Activated CD4-positive, alpha-beta memory T cell treated with anti-CD3 and anti-CD28 coated beads for 36 hours (primary cell): ENCODE measurements at regions not wholly inside any gene's neighbourhood (a gene's known extent, or its start where the extent isn't known, plus 50 kb on each side); places are given as distances from the start of the nearest gene placed in this dataset.
"Not testable (repeated sequence)": the region's sequence is repeated elsewhere in the genome, so short reads cannot be mapped to it uniquely, and the experiment has no call there.

ENCODE experiments used
- CTCF ChIA-PET: fragments of 350-600 bp; sonication (Branson Sonifier 250); formaldehyde crosslinking; loops from one replicate; lab custom pipeline; 2021; ENCODE audit warnings: antibody characterized with exemption, inconsistent platforms; lab: Charles Lee
- POLR2A ChIA-PET: fragments of 350-600 bp; sonication (Branson Sonifier 250); formaldehyde crosslinking; loops from one replicate; lab custom pipeline; 2021; ENCODE audit warnings: antibody characterized with exemption; lab: Charles Lee
- DNase-seq: peaks from one replicate; pipeline ENCODE4 v3.0.0-alpha.2; 2020
- H3K27ac Mint-ChIP-seq: one replicate; pipeline ENCODE4 v1.8.0; 2021; ENCODE audit warnings: mixed read lengths
- H3K27me3 Mint-ChIP-seq: one replicate; pipeline ENCODE4 v1.8.0; 2021; ENCODE audit warnings: mixed read lengths
- H3K36me3 Mint-ChIP-seq: one replicate; pipeline ENCODE4 v1.8.0; 2021; ENCODE audit warnings: mixed read lengths
- H3K4me1 Mint-ChIP-seq: one replicate; pipeline ENCODE4 v1.8.0; 2021; ENCODE audit warnings: low read depth, mixed read lengths
- H3K4me3 Mint-ChIP-seq: one replicate; pipeline ENCODE4 v1.8.0; 2021; ENCODE audit warnings: mild to moderate bottlenecking, mixed read lengths
- H3K9me3 Mint-ChIP-seq: one replicate; pipeline ENCODE4 v1.8.0; 2021; ENCODE audit warnings: mixed read lengths
- intact Hi-C: fragments of 100-400 bp; cut with micrococcal nuclease; formaldehyde crosslinking; loops from one replicate; pipeline ENCODE4 v1.15.1; 2023

DNA sequence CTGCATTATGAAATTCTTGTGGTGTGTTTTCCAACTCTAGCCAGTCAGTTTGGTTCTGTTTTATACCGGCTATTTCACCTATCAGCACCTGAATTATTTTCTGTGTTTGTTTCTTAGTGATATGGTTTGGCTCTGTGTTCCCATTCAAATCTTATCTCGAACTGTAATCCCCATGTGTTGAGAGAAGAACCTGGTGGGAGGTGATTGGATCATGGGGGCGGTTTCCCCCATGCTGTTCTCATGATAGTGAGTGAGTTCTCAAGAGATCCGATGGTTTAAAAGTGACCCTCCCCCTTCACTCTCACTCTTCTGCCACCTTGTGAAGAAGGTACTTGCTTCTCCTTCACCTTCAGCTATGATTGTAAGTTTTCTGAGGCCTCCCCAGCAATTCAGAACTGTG lies 1006.2 kb upstream of the FOXG1 start:
- H3K27me3 Mint-ChIP-seq, DNase-seq, H3K36me3 Mint-ChIP-seq, CTCF ChIA-PET, H3K27ac Mint-ChIP-seq, intact Hi-C loops, H3K4me1 Mint-ChIP-seq, POLR2A ChIA-PET, H3K4me3 Mint-ChIP-seq: not testable (repeated sequence)
- peaks cover 41% of the 10 kb centered on the region for H3K9me3 Mint-ChIP-seq

DNA sequence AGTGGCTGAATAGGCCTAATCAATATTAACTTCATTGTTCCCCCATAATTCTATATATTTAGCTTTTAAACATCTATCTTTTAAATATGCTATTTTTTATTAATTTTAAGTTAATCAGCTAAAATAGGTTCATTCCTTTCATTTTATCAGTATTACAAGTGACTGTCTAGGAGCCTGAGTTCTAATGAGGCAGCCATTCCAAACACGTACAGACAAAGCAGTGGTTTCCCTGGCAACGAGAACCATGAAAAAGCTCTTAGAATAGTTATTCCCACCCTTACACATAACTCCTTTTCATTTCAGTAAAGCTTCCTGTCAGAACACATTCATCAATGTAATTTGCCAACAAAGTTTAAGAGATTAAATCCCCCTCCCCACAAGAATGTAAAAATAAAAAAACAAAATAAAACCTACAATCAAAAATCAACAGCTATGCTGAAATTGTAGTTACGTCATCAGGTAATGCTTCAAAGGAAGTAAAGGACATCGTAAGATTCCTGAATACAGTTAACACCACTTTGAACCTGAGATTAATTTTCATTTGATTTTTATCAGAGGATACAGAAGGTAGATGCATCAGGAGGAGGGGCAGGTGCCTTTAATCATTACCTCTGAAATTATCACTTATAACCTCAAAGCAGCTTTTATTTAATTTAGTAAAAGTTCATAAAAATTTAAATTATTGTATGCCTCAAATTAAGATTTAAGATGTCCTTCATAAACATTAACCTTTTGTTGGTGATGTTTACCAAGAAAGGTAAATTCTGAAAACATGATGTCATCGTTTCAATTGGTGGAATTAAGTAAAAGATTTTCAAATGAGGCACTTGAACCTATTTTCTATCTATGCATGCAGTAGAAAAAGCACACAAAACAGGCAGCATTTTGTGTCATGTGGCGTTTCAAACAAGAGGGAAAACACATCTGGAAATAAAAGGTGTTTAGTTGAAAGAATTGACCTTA lies 967.2 kb upstream of the FOXG1 start:
- CTCF ChIA-PET, POLR2A ChIA-PET, H3K27ac Mint-ChIP-seq, intact Hi-C loops, H3K4me1 Mint-ChIP-seq, DNase-seq, H3K36me3 Mint-ChIP-seq, H3K27me3 Mint-ChIP-seq, H3K4me3 Mint-ChIP-seq: not testable (repeated sequence)
- peaks cover 31% of the 10 kb centered on the region for H3K9me3 Mint-ChIP-seq

DNA sequence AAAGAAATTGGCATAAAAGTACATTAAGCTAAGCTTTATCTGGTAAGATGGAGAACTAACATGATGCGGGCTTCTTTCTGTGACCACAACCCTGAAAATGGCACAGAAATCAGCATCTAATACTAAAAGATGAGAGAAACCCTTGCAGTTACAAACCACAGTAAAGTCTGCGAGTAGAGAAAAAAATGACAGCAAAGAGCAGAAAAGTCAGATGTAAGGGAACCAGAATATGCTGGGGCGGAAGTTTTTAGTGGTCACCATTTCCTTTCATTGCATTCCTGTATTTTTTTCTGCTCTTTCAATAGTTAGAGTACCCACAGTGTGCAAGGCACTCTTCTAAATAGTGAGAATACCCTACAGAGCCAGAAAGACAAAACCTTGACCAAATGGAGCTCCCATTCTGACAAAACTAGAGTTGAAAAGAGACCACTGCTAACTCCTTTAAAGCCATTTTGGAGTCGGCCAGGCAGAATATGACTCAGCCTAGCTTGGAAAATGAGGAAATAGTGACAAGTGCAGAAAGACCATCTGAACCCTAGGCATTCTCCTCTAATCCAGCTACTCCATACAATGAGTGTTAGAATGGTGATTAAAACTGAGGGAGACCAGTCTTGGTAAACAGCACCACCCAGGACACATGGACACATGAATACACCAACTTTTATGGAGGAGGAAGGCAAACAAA lies 948.7 kb upstream of the FOXG1 start:
- intact Hi-C loops, H3K4me3 Mint-ChIP-seq, POLR2A ChIA-PET, H3K4me1 Mint-ChIP-seq, H3K27ac Mint-ChIP-seq, CTCF ChIA-PET, H3K27me3 Mint-ChIP-seq, DNase-seq, H3K36me3 Mint-ChIP-seq: not testable (repeated sequence)
- H3K9me3 Mint-ChIP-seq, result peaks cover 29% of the 10 kb centered on the region

DNA sequence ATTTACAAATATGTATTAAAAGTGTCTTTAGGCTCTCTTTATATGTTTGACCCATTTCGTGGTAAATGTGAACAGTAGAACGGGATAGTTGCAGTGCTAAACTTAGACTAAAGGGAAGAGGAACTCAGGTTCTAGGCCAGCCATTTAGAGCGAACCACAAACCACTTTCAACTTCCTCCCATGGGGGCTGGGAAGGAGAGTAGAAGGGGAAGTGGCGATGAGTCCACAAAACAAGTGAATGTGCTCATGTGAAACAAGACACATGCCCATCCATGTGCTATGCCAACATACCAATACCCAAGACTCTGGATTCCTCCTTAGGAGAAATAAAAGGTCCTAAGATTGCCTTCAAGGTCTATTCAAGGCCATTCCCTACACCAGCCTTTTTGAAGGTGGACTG lies 940.4 kb upstream of the FOXG1 start:
- H3K27me3 Mint-ChIP-seq, H3K27ac Mint-ChIP-seq, intact Hi-C loops, H3K4me3 Mint-ChIP-seq, H3K4me1 Mint-ChIP-seq, DNase-seq, POLR2A ChIA-PET, H3K36me3 Mint-ChIP-seq, CTCF ChIA-PET: not testable (repeated sequence)
- H3K9me3 Mint-ChIP-seq, result peaks cover 33% of the 10 kb centered on the region

DNA sequence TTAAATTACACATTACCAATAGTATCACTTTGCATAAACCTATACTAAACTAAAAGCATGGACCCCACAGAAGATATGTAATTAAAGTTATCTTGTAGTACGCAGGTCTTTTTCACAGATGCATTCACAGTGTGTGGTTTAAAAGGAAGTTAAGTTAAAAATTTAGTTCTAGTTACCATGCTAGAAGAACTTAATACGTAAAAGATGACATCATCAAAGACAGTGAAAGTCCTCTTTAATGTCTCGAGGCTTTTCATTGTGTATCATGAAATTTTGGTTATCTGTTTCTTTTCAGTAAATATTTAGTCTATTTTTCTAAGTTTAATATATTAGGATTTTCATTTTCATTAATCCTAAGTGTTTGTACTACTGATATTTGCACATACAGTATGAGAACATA lies 934.6 kb upstream of the FOXG1 start:
- H3K36me3 Mint-ChIP-seq, POLR2A ChIA-PET, intact Hi-C loops, H3K27me3 Mint-ChIP-seq, CTCF ChIA-PET, H3K4me1 Mint-ChIP-seq, H3K4me3 Mint-ChIP-seq, DNase-seq, H3K27ac Mint-ChIP-seq: not testable (repeated sequence)
- H3K9me3 Mint-ChIP-seq, result peaks cover 12% of the 10 kb centered on the region

DNA sequence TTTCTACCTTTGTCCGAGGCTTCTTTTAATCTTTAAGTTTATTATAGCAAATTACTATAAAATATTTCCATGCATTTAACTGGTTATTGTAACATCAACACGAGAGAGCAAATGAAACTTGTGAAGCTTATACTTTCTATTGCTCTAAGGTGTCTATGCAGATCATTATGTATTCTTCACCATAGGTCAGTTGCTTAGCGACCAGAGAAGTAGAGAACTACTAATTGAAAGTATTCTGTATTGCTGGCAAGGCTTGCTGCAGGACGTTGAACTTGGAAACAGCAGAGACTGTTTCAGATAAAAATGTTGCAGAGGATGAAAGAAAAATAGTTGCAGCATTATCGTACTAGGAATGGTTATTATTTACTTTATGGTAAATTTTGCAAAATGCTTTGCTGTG lies 933.6 kb upstream of the FOXG1 start:
- intact Hi-C loops, DNase-seq, H3K4me1 Mint-ChIP-seq, H3K27me3 Mint-ChIP-seq, POLR2A ChIA-PET, H3K4me3 Mint-ChIP-seq, CTCF ChIA-PET, H3K36me3 Mint-ChIP-seq, H3K27ac Mint-ChIP-seq, H3K9me3 Mint-ChIP-seq: not testable (repeated sequence)

DNA sequence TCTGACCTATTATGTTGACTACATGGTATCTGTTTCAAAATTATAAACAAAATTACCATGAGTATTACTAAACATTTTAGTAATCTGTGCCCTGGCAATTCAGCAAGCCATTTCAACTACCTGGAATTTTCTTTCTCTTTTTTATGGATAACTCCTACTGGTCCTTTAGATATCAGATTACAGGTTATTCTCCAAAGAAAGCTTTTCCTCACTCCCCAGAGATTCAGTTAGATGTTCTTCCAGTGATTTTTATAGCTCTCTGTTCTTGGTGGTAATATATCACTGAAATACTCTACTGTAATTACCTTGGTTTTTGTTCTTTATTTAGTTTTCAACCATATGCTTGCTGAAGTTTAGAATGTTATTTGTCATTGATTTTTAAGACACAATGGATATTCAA lies 930.2 kb upstream of the FOXG1 start:
- DNase-seq, result no peak
- H3K4me1 Mint-ChIP-seq, result no peaks in the 10 kb centered on the region

DNA sequence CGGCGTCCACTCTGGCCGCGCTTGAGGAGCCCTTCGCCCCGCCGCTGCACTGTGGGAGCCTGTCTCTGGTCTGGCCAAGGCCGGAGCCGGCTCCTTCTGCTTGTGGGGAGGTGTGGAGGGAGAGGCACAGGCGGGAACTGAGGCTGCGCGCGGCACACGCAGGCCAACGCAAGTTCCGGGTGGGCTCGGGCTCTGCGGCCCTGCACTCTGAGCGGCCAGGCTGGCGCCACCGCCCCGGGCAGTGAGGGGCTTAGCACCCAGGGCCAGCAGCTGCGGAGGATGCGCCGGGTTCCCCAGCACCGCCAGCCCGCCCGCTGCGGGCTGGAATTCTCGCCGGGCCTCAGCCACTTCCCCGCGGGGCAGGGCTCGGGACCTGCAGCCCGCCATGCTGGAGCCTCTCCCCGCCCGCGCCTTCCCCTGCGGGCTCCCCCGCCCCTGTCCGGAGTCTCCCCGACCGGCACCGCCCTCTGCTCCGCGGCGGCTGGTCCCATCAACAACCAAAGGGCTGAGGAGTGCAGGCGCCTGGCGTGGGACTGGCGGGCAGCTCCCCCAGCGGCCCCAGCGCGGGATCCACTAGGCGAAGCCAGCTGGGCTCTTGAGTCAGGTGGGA lies 921.2 kb upstream of the FOXG1 start:
- peaks cover 2% of the 10 kb centered on the region for H3K36me3 Mint-ChIP-seq
- H3K27me3 Mint-ChIP-seq, result no peaks in the 10 kb centered on the region
- H3K9me3 Mint-ChIP-seq, result peaks cover 31% of the 10 kb centered on the region
- no peak for DNase-seq
- CTCF ChIA-PET, result no interaction called here
- intact Hi-C loops, result no loop called here
- H3K4me3 Mint-ChIP-seq, result no peak overlapping the region
- no peak overlapping the region for H3K27ac Mint-ChIP-seq
- no peaks in the 10 kb centered on the region for H3K4me1 Mint-ChIP-seq
- POLR2A ChIA-PET, result no interaction called here

More for the DNA sequence above, 930.2 kb upstream of the FOXG1 start:
- intact Hi-C loops, result no loop called here
- Mint-ChIP-seq H3K9me3 (peaks cover 6% of the 10 kb centered on the region), H3K27ac (no peak overlapping the region), H3K36me3 (no peaks in the 10 kb centered on the region), H3K4me3 (no peak overlapping the region), H3K27me3 (no peaks in the 10 kb centered on the region)
- POLR2A ChIA-PET, result no interaction called here
- CTCF ChIA-PET, result no interaction called here

DNA sequence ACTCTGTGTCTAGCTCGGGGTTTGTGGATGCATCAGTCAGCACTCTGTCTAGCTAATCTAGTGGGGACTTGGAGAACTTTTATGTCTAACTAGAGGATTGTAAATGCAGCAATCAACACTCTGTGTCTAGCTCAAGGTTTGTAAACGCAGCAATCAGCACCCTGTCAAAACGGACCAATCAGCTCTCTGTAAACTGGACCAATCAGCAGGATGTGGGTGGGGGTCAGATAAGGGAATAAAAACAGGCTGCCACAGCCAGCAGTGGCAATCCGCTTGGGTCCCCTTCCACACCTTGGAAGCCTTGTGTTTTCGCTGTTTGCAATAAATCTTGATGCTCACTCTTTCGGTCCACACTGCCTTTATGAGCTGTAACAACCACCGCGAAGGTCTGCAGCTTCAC lies 920.7 kb upstream of the FOXG1 start:
- CTCF ChIA-PET, result interaction anchor here (0.7 kb wide), 1 partner anchor 12 kb away, joined by 3 read pairs; no protein-coding TSS in a partner anchor

DNA sequence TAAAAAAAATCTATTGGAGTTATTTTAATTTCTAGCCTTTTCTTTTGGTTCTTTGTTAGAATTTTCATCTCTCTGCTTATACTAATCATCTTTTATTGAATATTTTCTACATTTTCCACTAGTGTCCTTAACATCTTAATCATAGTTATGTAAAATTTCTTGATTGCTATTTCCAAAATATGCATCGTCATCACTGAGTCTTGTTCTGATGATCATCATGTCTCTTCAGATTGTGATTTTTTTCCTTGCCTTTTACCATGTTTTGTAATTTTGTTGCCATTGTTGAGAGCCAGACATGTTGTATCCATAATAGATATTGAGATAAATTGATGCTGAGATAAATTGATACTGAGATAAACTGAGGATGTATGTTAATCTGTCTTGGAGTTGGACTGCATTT lies 919.1 kb upstream of the FOXG1 start:
- POLR2A ChIA-PET, H3K4me1 Mint-ChIP-seq, H3K36me3 Mint-ChIP-seq, intact Hi-C loops, H3K4me3 Mint-ChIP-seq, DNase-seq, H3K27ac Mint-ChIP-seq, H3K27me3 Mint-ChIP-seq, CTCF ChIA-PET: not testable (repeated sequence)
- H3K9me3 Mint-ChIP-seq, result peaks cover 34% of the 10 kb centered on the region

More for the DNA sequence above, 920.7 kb upstream of the FOXG1 start:
- no peaks in the 10 kb centered on the region for H3K27me3 Mint-ChIP-seq
- H3K36me3 Mint-ChIP-seq, result peaks cover 2% of the 10 kb centered on the region
- H3K9me3 Mint-ChIP-seq, result peaks cover 31% of the 10 kb centered on the region
- POLR2A ChIA-PET, result no interaction called here
- no peak for DNase-seq
- H3K27ac Mint-ChIP-seq, result no peak overlapping the region
- no peak overlapping the region for H3K4me3 Mint-ChIP-seq
- H3K4me1 Mint-ChIP-seq, result no peaks in the 10 kb centered on the region
- intact Hi-C loops, result no loop called here

DNA sequence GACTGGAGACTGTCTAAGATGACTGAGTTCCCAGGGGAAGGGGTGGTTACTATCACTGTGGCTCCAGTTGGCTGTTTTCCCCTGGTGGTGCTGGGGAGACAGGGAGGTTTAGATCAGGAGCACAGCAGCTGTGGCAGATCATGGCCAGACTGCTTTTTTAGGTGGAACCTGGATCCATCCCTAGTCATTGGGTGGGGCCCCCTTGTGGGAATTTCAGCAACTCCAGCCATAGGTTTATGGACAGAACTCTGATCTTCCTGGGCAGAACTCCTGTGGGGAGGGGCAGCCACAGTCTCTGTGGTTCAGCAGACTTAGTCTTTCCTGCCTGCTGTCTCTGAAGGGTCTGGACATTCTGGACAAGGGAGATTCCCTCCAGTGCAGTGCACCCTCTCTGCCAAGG lies 917.4 kb upstream of the FOXG1 start:
- H3K27ac Mint-ChIP-seq, H3K4me1 Mint-ChIP-seq, H3K27me3 Mint-ChIP-seq, H3K36me3 Mint-ChIP-seq, H3K4me3 Mint-ChIP-seq, DNase-seq, intact Hi-C loops, CTCF ChIA-PET, POLR2A ChIA-PET: not testable (repeated sequence)
- H3K9me3 Mint-ChIP-seq, result peaks cover 34% of the 10 kb centered on the region

DNA sequence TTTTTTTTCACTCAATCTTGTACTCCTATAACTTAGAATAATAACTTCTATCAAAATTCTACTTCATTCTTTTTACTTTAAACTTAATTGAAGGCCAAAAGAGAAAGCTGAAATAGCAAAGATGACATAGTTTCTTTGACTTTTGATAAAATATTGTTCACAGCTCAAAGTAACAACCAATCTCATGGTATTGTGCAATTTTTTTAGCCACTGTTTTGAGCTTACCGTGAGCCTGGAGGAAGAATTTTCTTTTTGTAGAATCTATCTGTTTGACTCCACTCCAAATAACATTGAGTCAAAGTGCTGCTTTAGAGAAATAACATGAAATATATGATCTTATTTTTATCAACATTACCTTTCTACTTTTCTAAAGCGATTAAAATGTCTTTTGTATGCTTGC lies 903.9 kb upstream of the FOXG1 start:
- H3K27ac Mint-ChIP-seq, result no peak overlapping the region
- no peak for DNase-seq
- peaks cover 31% of the 10 kb centered on the region for H3K9me3 Mint-ChIP-seq
- ChIA-PET POLR2A (no interaction called here), CTCF (no interaction called here)
- intact Hi-C loops, result no loop called here
- H3K4me1 Mint-ChIP-seq, result no peaks in the 10 kb centered on the region
- H3K4me3 Mint-ChIP-seq, result no peak overlapping the region
- H3K36me3 Mint-ChIP-seq, result no peaks in the 10 kb centered on the region
- no peaks in the 10 kb centered on the region for H3K27me3 Mint-ChIP-seq
